ENCODE measurements at regions not wholly inside any gene's neighbourhood (a gene's known extent, or its start where the extent isn't known, plus 50 kb on each side); places are given as distances from the start of the nearest gene placed in this dataset.
A peak's percentile ranks its signal among the peaks of the same experiment; 100 is the strongest.

DNA sequence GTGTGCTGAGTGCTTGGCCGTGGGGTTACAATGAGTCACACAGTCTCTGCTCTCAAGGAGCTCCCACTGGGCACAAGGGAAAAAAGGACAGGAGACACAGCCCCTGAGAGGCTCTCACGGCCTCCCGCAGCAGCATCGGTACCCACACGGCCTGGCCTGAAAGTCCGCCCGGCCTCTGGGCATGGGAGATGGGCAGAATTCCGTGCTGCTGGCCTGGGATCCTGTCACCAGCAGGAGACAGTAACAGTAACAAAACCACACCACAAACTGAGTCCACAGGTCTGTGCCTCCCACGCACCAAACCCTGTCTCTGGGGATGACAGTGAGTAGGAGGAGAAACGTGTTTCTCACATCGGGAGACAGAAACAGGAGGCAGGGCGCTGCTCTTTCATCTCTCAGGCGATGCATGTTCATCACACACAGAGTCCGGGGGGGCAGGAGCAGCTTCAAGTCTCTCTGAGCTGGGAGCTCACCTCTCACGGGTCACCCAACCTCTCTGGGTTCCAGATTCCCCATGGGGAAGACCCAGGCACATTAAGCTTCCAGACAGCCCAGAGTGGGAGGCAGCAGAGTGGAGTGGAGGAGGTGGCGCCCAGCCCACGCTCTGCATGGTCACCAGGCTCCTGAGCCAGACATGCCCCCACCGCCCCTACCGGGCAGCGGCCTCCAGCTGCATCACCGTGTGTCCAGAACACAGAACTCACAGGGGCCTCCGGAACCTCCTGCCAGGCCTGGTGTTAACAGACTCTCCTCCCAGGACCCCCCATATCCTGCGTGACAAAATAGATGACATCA is 124.7 kb upstream of the VSTM2B start:
- Histone ChIP-seq H3K4me3 (ENCODE audit: extremely low read depth, insufficient read depth, low read length, poor library complexity, severe bottlenecking) (no peak overlapping the region), H3K27ac (ENCODE audit: low read depth, low read length, severe bottlenecking) (no peak overlapping the region), H3K9me3 (ENCODE audit: control insufficient read depth, low read length) (no peaks in the 10 kb centered on the region), H3K36me3 (ENCODE audit: control insufficient read depth, insufficient read depth, low read length) (no peaks in the 10 kb centered on the region), H3K4me1 (ENCODE audit: control insufficient read depth, insufficient read depth, low read length, poor library complexity, severe bottlenecking) (peaks cover 8% of the 10 kb centered on the region)
- WGBS, 2 experiments (ENCODE audit: insufficient coverage in 2 of 2) = 90 to 91% methylated on average over 11 to 17 of the region's 23 CpGs

GRCh38 chr19:29401712-29402421 is 123.9 kb upstream of the VSTM2B start:
- H3K27ac ChIP-seq (ENCODE audit: low read depth, low read length, severe bottlenecking) = no peak overlapping the region
- H3K36me3 ChIP-seq (ENCODE audit: control insufficient read depth, insufficient read depth, low read length) = no peaks in the 10 kb centered on the region
- no peaks in the 10 kb centered on the region for H3K9me3 ChIP-seq (ENCODE audit: control insufficient read depth, low read length)
- peaks cover 8% of the 10 kb centered on the region for H3K4me1 ChIP-seq (ENCODE audit: control insufficient read depth, insufficient read depth, low read length, poor library complexity, severe bottlenecking)
- 85 to 87% methylated on average over 9 to 11 of the region's 14 CpGs for WGBS, 2 experiments (ENCODE audit: insufficient coverage in 2 of 2)
- H3K4me3 ChIP-seq (ENCODE audit: extremely low read depth, insufficient read depth, low read length, poor library complexity, severe bottlenecking) = no peak overlapping the region

DNA sequence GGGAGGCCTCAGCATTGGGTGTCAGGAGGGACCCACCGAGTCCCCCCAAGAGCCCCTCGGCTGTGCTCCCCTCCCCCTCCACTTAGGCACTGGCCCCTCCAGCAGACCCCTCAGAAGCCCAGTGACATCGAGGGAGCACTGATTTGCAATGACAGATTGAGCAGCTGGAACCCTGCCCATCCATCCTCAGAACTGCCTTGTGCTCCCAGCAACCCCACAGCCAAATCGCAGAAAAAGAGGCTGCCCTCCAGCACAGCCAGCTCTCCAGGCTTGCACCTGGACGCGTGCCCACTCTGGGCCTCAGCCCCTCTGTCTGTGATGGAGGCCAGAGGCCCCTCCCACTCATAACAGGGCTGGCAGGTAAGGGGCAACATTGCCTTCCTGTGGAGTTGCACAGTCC is 123.2 kb upstream of the VSTM2B start:
- H3K9me3 ChIP-seq (ENCODE audit: control insufficient read depth, low read length) = no peaks in the 10 kb centered on the region
- H3K36me3 ChIP-seq (ENCODE audit: control insufficient read depth, insufficient read depth, low read length) = no peaks in the 10 kb centered on the region
- no peak overlapping the region for H3K27ac ChIP-seq (ENCODE audit: low read depth, low read length, severe bottlenecking)
- no peak overlapping the region for H3K4me3 ChIP-seq (ENCODE audit: extremely low read depth, insufficient read depth, low read length, poor library complexity, severe bottlenecking)
- 92 to 94% methylated on average over 4 to 5 of the region's 6 CpGs for WGBS, 2 experiments (ENCODE audit: insufficient coverage in 2 of 2)
- peaks cover 8% of the 10 kb centered on the region for H3K4me1 ChIP-seq (ENCODE audit: control insufficient read depth, insufficient read depth, low read length, poor library complexity, severe bottlenecking)

- Histone ChIP-seq H3K27ac (ENCODE audit: low read depth, low read length, severe bottlenecking) (no peak overlapping the region), H3K36me3 (ENCODE audit: control insufficient read depth, insufficient read depth, low read length) (no peaks in the 10 kb centered on the region), H3K4me3 (ENCODE audit: extremely low read depth, insufficient read depth, low read length, poor library complexity, severe bottlenecking) (no peak overlapping the region), H3K9me3 (ENCODE audit: control insufficient read depth, low read length) (no peaks in the 10 kb centered on the region), H3K4me1 (ENCODE audit: control insufficient read depth, insufficient read depth, low read length, poor library complexity, severe bottlenecking) (peaks cover 8% of the 10 kb centered on the region)
- WGBS, 2 experiments (ENCODE audit: insufficient coverage in 2 of 2) = 85 to 97% methylated on average over 7 to 8 of the region's 8 CpGs
Observed at GRCh38 chr19:29404015-29404414, 121.8 kb upstream of the VSTM2B start.

DNA sequence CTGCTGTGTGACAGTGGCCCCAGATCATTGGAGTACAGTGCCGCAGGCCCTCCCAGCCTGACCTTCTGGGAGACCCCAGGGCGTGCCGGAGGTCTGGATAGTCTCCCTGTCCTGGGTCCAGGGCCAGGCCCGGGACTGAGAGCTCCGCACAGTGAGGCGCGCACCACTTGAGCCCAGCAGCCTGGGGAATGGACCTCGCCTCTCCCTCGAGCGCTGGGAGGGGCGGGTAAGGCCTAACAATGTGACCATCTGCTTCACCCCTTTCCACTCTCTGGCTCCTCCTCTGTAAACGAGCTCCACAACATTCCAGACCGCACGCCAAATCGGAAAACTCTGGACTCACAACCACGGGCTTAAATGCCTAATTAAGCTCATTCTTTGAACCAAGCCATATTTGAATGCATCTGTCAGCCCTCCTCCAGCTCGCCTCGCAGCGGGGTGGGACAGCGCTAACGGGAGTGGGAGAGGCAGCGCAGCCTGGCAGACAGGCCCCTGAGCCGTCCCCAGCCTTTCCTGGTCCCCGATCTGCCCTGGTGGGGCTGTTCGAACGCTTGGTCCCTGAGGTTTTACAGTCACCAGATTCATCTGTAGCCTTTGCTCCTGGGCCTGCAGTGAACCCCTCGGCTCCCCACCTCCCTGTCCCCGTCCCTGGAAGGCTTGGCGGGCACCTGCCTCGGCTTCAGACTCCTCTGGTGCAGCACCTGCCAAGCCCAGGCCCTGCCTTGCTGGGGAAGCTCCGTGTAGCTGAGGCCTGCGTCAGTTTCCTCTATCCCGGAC is 120.7 kb upstream of the VSTM2B start:
- Histone ChIP-seq H3K27ac (ENCODE audit: low read depth, low read length, severe bottlenecking) (peak overlapping the region; percentile 5), H3K36me3 (ENCODE audit: control insufficient read depth, insufficient read depth, low read length) (no peaks in the 10 kb centered on the region), H3K9me3 (ENCODE audit: control insufficient read depth, low read length) (no peaks in the 10 kb centered on the region)

GRCh38 chr19:29405728-29405995 is 120.1 kb upstream of the VSTM2B start:
- 94 to 95% methylated on average over 4 to 7 of the region's 11 CpGs for WGBS, 2 experiments (ENCODE audit: insufficient coverage in 2 of 2)

More for the DNA sequence above, 120.7 kb upstream of the VSTM2B start:
- no peak overlapping the region for H3K4me3 ChIP-seq (ENCODE audit: extremely low read depth, insufficient read depth, low read length, poor library complexity, severe bottlenecking)
- H3K4me1 ChIP-seq (ENCODE audit: control insufficient read depth, insufficient read depth, low read length, poor library complexity, severe bottlenecking) = peaks cover 8% of the 10 kb centered on the region
- 49 to 58% methylated on average over 25 to 26 of the region's 33 CpGs for WGBS, 2 experiments (ENCODE audit: insufficient coverage in 2 of 2)

DNA sequence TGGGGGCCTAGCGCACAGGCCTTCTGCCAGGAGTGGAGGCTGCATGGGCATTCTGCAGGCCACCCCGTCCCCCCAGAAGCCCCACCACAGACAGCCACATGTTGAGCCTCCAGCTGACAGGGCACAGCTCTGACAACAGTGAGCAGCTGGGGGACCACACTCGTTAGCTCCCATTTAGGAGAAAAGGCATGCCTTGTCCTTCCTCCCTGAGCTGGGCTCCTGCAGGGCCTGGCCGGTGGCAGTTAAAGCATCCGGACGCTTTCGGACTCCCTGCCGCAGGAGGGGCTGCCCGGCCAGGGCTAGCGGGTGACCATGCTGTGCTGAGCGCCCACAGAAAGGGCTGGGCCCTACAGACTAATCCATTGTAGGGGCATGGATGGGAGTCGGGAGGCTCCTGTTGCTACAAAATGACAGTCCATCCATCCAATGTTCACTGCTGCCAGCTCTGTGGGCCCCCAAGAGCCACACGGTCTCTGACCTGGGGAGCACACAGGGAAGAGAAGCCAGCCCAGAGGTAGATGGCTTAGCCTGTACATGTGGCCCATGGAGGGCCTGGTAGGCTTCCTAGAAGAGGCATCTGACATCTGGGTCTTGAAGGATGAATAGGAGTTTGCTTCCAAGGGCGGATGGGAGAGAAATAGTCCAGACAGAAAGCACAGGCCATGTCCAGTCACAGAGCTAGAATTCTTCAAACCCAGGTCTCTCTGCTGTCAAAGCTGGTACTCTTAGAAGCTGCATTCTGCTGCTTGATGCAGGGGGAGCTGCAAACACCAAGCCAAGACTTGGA is 116.5 kb upstream of the VSTM2B start:
- H3K36me3 ChIP-seq (ENCODE audit: control insufficient read depth, insufficient read depth, low read length) = no peaks in the 10 kb centered on the region
- H3K27ac ChIP-seq (ENCODE audit: low read depth, low read length, severe bottlenecking) = no peak overlapping the region
- 92% methylated on average over 12 to 13 of the region's 14 CpGs for WGBS, 2 experiments (ENCODE audit: insufficient coverage in 2 of 2)
- peaks cover 8% of the 10 kb centered on the region for H3K4me1 ChIP-seq (ENCODE audit: control insufficient read depth, insufficient read depth, low read length, poor library complexity, severe bottlenecking)
- no peaks in the 10 kb centered on the region for H3K9me3 ChIP-seq (ENCODE audit: control insufficient read depth, low read length)
- H3K4me3 ChIP-seq (ENCODE audit: extremely low read depth, insufficient read depth, low read length, poor library complexity, severe bottlenecking) = no peak overlapping the region

More at GRCh38 chr19:29405728-29405995, 120.1 kb upstream of the VSTM2B start:
- Histone ChIP-seq H3K27ac (ENCODE audit: low read depth, low read length, severe bottlenecking) (no peak overlapping the region), H3K36me3 (ENCODE audit: control insufficient read depth, insufficient read depth, low read length) (no peaks in the 10 kb centered on the region), H3K4me3 (ENCODE audit: extremely low read depth, insufficient read depth, low read length, poor library complexity, severe bottlenecking) (no peak overlapping the region), H3K9me3 (ENCODE audit: control insufficient read depth, low read length) (no peaks in the 10 kb centered on the region), H3K4me1 (ENCODE audit: control insufficient read depth, insufficient read depth, low read length, poor library complexity, severe bottlenecking) (peaks cover 8% of the 10 kb centered on the region)

DNA sequence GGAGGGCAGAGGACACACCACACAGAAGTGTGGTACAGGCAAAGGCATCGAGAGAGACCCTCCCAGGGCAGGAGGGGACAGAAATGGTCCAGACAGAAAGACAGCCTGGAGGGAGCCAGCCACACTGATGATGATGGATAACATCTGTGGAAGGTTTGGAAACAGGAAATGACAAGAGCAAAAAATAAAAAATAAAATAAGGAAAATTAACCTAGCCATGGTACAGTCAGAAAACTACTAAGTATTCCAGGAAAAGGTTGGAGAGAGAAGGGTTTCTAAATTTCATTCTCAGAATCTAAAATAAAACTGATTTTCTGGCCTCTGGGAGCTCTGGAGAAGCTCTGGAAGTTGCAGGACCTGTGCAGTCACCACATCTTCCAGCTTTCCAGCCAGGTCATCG is 115.2 kb upstream of the VSTM2B start:
- no peaks in the 10 kb centered on the region for H3K4me1 ChIP-seq (ENCODE audit: control insufficient read depth, insufficient read depth, low read length, poor library complexity, severe bottlenecking)
- WGBS, 2 experiments (ENCODE audit: insufficient coverage in 2 of 2) = 87 to 91% methylated on average over 1 to 2 of the region's 2 CpGs
- H3K27ac ChIP-seq (ENCODE audit: low read depth, low read length, severe bottlenecking) = no peak overlapping the region
- H3K9me3 ChIP-seq (ENCODE audit: control insufficient read depth, low read length) = no peaks in the 10 kb centered on the region
- H3K4me3 ChIP-seq (ENCODE audit: extremely low read depth, insufficient read depth, low read length, poor library complexity, severe bottlenecking) = no peak overlapping the region
- no peaks in the 10 kb centered on the region for H3K36me3 ChIP-seq (ENCODE audit: control insufficient read depth, insufficient read depth, low read length)

DNA sequence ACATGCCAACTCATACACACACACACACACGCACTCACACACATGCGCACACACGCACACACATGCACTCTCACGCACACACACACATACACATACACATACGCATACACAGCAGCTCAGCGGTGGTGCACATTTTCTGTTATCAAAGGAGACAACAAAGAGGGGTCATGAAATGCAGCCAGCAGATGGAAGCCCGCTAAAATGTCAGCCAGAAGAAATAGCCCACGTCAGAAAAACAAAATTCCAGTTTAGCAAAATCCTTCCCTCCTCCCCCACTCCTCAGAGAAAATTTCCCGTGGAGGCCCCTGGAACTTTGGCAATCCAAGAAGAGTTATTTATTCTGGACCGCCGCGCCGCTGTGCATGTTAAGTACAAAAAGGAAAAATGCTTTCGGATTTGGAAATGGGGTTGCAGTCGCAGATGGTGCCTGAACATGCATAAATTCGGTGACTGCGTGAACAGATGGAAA is 114.6 kb upstream of the VSTM2B start:
- Histone ChIP-seq H3K36me3 (ENCODE audit: control insufficient read depth, insufficient read depth, low read length) (no peaks in the 10 kb centered on the region), H3K4me3 (ENCODE audit: extremely low read depth, insufficient read depth, low read length, poor library complexity, severe bottlenecking) (no peak overlapping the region), H3K4me1 (ENCODE audit: control insufficient read depth, insufficient read depth, low read length, poor library complexity, severe bottlenecking) (no peaks in the 10 kb centered on the region), H3K27ac (ENCODE audit: low read depth, low read length, severe bottlenecking) (no peak overlapping the region), H3K9me3 (ENCODE audit: control insufficient read depth, low read length) (no peaks in the 10 kb centered on the region)
- WGBS, 2 experiments (ENCODE audit: insufficient coverage in 2 of 2) = 85 to 98% methylated on average over 12 of the region's 17 CpGs

GRCh38 chr19:29413435-29413834 is 112.4 kb upstream of the VSTM2B start:
- H3K4me1 ChIP-seq (ENCODE audit: control insufficient read depth, insufficient read depth, low read length, poor library complexity, severe bottlenecking) = no peaks in the 10 kb centered on the region
- 75 to 80% methylated on average over 1 to 2 of the region's 3 CpGs for WGBS, 2 experiments (ENCODE audit: insufficient coverage in 2 of 2)
- H3K36me3 ChIP-seq (ENCODE audit: control insufficient read depth, insufficient read depth, low read length) = no peaks in the 10 kb centered on the region
- no peak overlapping the region for H3K27ac ChIP-seq (ENCODE audit: low read depth, low read length, severe bottlenecking)
- H3K4me3 ChIP-seq (ENCODE audit: extremely low read depth, insufficient read depth, low read length, poor library complexity, severe bottlenecking) = no peak overlapping the region
- H3K9me3 ChIP-seq (ENCODE audit: control insufficient read depth, low read length) = no peaks in the 10 kb centered on the region
